Gastroesophageal sphincter (tissue), 4 donors: ENCODE measurements at regions not wholly inside any gene's neighbourhood (a gene's known extent, or its start where the extent isn't known, plus 50 kb on each side); places are given as distances from the start of the nearest gene placed in this dataset.

Experiments
- ATAC-seq: fragments of 150-250 bp; one replicate; pipeline ENCODE4 v1.9.1; 2016; ENCODE audit warnings: mild to moderate bottlenecking, moderate library complexity
- H3K27ac ChIP-seq, 4 donors: fragments of 200-600 bp; sonication (generic) in 3 of 4; 1 replicate in 3 of 4; 2 replicates in 1 of 4; pipeline ENCODE4 v1.5.1; 2016 to 2019
- H3K27me3 ChIP-seq: fragments of 200-600 bp; sonication (generic); one replicate; pipeline ENCODE4 v1.5.1; 2019
- H3K36me3 ChIP-seq, 2 donors: fragments of 200-600 bp; sonication (generic); one replicate each; pipeline ENCODE4 v1.5.1; 2019; ENCODE audit warnings: control low read depth in 1 of 2
- H3K4me1 ChIP-seq, 3 donors: fragments of 200-600 bp; sonication (generic); 1 replicate in 2 of 3; 2 replicates in 1 of 3; pipeline ENCODE4 v1.5.1; 2016 to 2019; ENCODE audit warnings: control low read depth in 2 of 3
- H3K4me3 ChIP-seq, 2 donors: fragments of 200-600 bp; sonication (generic); one replicate each; pipeline ENCODE4 v1.5.1; 2019; ENCODE audit warnings: mild to moderate bottlenecking in 1 of 2, moderate library complexity in 1 of 2
- H3K9me3 ChIP-seq, 3 donors: fragments of 200-600 bp; sonication (generic); one replicate each; pipeline ENCODE4 v1.5.1; 2017 to 2019; ENCODE audit warnings: control low read depth in 2 of 3
- EP300 ChIP-seq: sonication (generic); formaldehyde crosslinking; IDR thresholded peaks from one replicate; pipeline ENCODE4 v1.6.1; 2017; ENCODE audit warnings: antibody characterized with exemption, mild to moderate bottlenecking
- POLR2A ChIP-seq, 2 donors: fragments of 450-650 bp; IDR thresholded peaks; one replicate each; pipeline ENCODE4 v1.6.1; 2017; ENCODE audit warnings: antibody characterized with exemption in 2 of 2, mild to moderate bottlenecking in 2 of 2, moderate library complexity in 1 of 2
- POLR2AphosphoS5 ChIP-seq: sonication (generic); formaldehyde crosslinking; IDR thresholded peaks from one replicate; pipeline ENCODE4 v1.6.1; 2017; ENCODE audit warnings: antibody characterized with exemption
- WGBS, 2 donors: methylation state at CpG; one replicate each; pipeline ENCODE4 v1.1.5; 2018; ENCODE audit warnings: low coverage in 1 of 2; 5-methylcytosine and 5-hydroxymethylcytosine counted together
- TF ChIP-seq, protein P1 (sequence below), 4 experiments: fragments of 200-600 bp in 2 of 4; fragments of 450-650 bp in 2 of 4; sonication (generic) in 1 of 4; IDR thresholded peaks; one replicate each; pipeline ENCODE4 v1.5.1; 2017 to 2019; ENCODE audit warnings: antibody characterized with exemption in 4 of 4, mild to moderate bottlenecking in 2 of 4, moderate library complexity in 2 of 4

DNA sequence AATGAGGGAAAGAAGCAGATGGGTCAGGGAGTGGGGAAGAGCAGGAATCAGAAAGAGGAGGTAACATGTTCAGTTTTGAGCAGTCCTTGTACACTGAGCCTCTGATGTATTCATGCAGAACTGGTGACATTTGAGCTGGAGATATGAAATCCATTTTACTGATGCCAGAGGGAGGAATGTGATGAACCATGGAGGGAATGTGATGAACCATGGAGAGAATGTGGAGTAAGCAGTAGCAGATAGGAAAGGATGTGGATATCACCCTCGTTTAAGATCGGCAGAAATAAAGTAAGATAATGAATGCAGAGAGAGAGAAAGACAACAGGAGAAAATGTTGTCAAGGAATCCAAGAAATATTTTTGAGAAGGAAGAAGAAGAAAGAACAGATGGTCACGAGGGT, 231.6 kb downstream of the TBXT start:
- Histone ChIP-seq H3K4me1 (no peaks in the 10 kb centered on the region), H3K27me3 (no peaks in the 10 kb centered on the region), H3K4me3 (no peak overlapping the region), H3K9me3 (no peaks in the 10 kb centered on the region), H3K36me3 (no peaks in the 10 kb centered on the region), H3K27ac (no peak overlapping the region)
- no peak for ATAC-seq
- no peak for TF ChIP-seq EP300
- TF ChIP-seq, protein P1, sequence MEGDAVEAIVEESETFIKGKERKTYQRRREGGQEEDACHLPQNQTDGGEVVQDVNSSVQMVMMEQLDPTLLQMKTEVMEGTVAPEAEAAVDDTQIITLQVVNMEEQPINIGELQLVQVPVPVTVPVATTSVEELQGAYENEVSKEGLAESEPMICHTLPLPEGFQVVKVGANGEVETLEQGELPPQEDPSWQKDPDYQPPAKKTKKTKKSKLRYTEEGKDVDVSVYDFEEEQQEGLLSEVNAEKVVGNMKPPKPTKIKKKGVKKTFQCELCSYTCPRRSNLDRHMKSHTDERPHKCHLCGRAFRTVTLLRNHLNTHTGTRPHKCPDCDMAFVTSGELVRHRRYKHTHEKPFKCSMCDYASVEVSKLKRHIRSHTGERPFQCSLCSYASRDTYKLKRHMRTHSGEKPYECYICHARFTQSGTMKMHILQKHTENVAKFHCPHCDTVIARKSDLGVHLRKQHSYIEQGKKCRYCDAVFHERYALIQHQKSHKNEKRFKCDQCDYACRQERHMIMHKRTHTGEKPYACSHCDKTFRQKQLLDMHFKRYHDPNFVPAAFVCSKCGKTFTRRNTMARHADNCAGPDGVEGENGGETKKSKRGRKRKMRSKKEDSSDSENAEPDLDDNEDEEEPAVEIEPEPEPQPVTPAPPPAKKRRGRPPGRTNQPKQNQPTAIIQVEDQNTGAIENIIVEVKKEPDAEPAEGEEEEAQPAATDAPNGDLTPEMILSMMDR (IDR thresholded peaks at IDR 0.05), result no peak
- no peak for TF ChIP-seq POLR2A (IDR thresholded peaks at IDR 0.05)
- no peak for TF ChIP-seq POLR2AphosphoS5
- 78 to 100% methylated on average over 1 to 3 of the region's 3 CpGs for WGBS, 2 donors

DNA sequence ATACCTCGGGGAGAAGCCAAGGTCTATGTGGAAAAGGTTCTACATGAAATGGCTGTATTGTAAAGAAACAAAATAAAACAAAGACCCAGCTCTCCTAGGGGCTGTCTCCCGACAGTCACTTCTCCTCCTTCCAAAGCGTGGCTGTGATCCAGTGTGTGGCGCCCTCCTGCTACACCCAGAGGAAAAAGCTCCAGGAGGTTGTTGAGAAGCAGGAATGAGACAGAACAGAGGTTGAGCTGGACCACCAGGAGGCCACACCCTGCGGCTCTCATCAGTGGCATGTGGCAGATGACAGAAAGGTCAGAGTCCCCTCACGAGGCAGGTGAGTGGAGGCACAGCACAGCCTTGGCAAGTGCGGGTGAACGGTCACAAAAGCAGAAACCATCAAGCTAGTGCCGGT, 236.0 kb downstream of the TBXT start:
- no peaks in the 10 kb centered on the region for H3K27me3 ChIP-seq
- no peak overlapping the region for H3K4me3 ChIP-seq
- H3K4me1 ChIP-seq, result no peaks in the 10 kb centered on the region
- ATAC-seq, result no peak
- no peak overlapping the region for H3K27ac ChIP-seq
- H3K36me3 ChIP-seq, result no peaks in the 10 kb centered on the region
- WGBS, 2 donors, result 80 to 84% methylated on average over 3 to 4 of the region's 9 CpGs
- TF ChIP-seq, protein P1 (IDR thresholded peaks at IDR 0.05), result no peak
- TF ChIP-seq EP300 (no peak), POLR2AphosphoS5 (no peak), POLR2A (IDR thresholded peaks at IDR 0.05) (no peak)
- H3K9me3 ChIP-seq, result no peaks in the 10 kb centered on the region

DNA sequence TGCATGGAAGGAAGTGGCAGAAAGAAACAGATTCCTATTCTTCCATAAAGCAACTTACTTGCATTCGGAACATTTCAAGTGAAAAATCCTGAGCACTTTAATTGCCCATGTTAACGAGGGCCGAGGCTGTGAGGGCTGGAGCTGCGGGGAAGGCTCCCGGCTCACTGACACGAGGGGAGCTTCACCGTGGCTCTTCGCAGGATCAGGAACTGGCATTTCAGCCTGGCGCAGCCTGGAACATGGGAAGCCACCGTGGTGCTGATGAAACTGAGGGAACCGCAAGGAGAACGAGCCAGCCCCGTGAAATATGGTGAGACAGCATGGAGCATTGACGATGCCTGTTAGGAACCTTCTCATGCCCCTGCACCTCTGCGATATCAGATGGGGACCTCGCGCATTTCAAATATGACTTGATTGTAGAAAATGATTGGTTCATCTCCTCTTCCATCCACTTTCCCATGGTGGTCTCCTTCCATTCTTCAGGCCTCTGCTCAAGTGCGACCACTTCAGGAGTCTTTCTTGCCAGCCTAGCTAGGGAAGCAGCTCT, 236.9 kb downstream of the TBXT start:
- H3K27me3 ChIP-seq, result no peaks in the 10 kb centered on the region
- no peak overlapping the region for H3K4me3 ChIP-seq
- WGBS, 2 donors, result 80 to 95% methylated on average over 1 to 10 of the region's 18 CpGs
- TF ChIP-seq, protein P1 (IDR thresholded peaks at IDR 0.05), result no peak
- no peak for TF ChIP-seq POLR2AphosphoS5
- no peak for TF ChIP-seq POLR2A (IDR thresholded peaks at IDR 0.05)
- TF ChIP-seq EP300, result no peak
- no peak for ATAC-seq
- no peaks in the 10 kb centered on the region for H3K9me3 ChIP-seq
- no peaks in the 10 kb centered on the region for H3K4me1 ChIP-seq
- no peak overlapping the region for H3K27ac ChIP-seq
- H3K36me3 ChIP-seq, result no peaks in the 10 kb centered on the region

DNA sequence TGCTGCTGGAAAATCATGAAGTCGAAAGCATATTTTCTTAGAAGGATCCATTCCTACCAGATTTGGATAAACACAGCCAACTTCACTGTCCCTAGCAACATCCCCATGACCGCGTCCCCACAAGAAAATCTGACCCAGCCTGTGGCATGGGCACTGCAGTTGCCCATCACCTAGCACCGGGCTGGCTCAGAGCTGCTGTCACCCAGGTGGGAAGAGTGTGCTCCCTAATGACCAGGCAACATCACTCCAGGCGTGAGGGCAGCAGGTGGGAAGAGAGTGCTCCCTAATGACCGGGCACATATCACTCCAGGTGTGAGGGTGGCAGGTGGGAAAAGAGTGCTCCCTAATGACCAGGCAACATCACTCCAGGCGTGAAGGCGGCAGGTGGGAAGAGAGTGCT, 238.0 kb downstream of the TBXT start:
- Histone ChIP-seq H3K27ac (no peak overlapping the region), H3K9me3 (no peaks in the 10 kb centered on the region), H3K4me3 (no peak overlapping the region), H3K4me1 (no peaks in the 10 kb centered on the region), H3K36me3 (no peaks in the 10 kb centered on the region), H3K27me3 (no peaks in the 10 kb centered on the region)
- no peak for TF ChIP-seq POLR2AphosphoS5
- no peak for TF ChIP-seq EP300
- TF ChIP-seq POLR2A (IDR thresholded peaks at IDR 0.05), result no peak
- TF ChIP-seq, protein P1 (IDR thresholded peaks at IDR 0.05), result no peak
- 88% methylated on average over 4 of the region's 8 CpGs; no CpG with 5 or more reads in 1 of the 2 donors for WGBS, 2 donors
- no peak for ATAC-seq

DNA sequence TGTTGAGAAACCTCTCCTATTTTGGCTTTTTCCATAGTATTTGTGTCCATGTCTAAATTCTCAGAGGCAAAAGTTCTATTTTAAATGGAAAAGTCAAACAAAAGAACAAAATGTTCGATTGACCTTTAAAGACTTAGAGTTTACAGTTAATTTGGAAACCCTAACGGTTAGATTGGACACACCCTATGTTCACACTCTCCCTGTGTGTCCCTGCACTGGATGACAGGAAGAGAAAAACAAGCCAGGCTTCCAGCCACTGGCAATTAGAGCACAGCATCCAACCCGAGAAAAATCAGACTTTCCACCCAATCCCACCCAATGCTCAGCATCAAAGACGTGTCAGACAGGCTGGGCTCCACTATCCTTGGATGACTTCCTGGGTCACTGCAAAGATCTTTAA, 241.3 kb downstream of the TBXT start:
- H3K9me3 ChIP-seq, result no peaks in the 10 kb centered on the region
- H3K4me1 ChIP-seq, result no peaks in the 10 kb centered on the region
- ATAC-seq, result no peak
- H3K27me3 ChIP-seq, result no peaks in the 10 kb centered on the region
- H3K4me3 ChIP-seq, result no peak overlapping the region
- H3K27ac ChIP-seq, result no peak overlapping the region
- no peaks in the 10 kb centered on the region for H3K36me3 ChIP-seq
- TF ChIP-seq POLR2A (IDR thresholded peaks at IDR 0.05), result no peak
- TF ChIP-seq, protein P1 (IDR thresholded peaks at IDR 0.05), result no peak
- no peak for TF ChIP-seq EP300
- TF ChIP-seq POLR2AphosphoS5, result no peak
- 47 to 75% methylated on average over 2 to 4 of the region's 4 CpGs for WGBS, 2 donors
